Fibroblast of villous mesenchyme (primary cell): ENCODE measurements at regions not wholly inside any gene's neighbourhood (a gene's known extent, or its start where the extent isn't known, plus 50 kb on each side); places are given as distances from the start of the nearest gene placed in this dataset.

ENCODE experiments used
- DNase-seq: peaks from one replicate; pipeline ENCODE4 v3.0.0-alpha.2; 2010; ENCODE audit warnings: low read depth
- H3K4me3 ChIP-seq: 2 replicates; pipeline ENCODE4 v1.5.1; 2011; ENCODE audit warnings: low read depth, mild to moderate bottlenecking, low read length
- TF ChIP-seq, protein P1 (sequence below): IDR thresholded peaks from 2 replicates; pipeline ENCODE4 v1.5.1; 2012; ENCODE audit warnings: low read depth, mild to moderate bottlenecking, low read length; ENCODE audit not compliant: insufficient read depth

GRCh38 chr9:25975667-25976066 is 297.4 kb upstream of the TUSC1 start:
- no peak for DNase-seq
- TF ChIP-seq, protein P1, sequence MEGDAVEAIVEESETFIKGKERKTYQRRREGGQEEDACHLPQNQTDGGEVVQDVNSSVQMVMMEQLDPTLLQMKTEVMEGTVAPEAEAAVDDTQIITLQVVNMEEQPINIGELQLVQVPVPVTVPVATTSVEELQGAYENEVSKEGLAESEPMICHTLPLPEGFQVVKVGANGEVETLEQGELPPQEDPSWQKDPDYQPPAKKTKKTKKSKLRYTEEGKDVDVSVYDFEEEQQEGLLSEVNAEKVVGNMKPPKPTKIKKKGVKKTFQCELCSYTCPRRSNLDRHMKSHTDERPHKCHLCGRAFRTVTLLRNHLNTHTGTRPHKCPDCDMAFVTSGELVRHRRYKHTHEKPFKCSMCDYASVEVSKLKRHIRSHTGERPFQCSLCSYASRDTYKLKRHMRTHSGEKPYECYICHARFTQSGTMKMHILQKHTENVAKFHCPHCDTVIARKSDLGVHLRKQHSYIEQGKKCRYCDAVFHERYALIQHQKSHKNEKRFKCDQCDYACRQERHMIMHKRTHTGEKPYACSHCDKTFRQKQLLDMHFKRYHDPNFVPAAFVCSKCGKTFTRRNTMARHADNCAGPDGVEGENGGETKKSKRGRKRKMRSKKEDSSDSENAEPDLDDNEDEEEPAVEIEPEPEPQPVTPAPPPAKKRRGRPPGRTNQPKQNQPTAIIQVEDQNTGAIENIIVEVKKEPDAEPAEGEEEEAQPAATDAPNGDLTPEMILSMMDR, result no peak
- no peak overlapping the region for H3K4me3 ChIP-seq

- TF ChIP-seq, protein P1, result peak; percentile 44
- peak; percentile 49 for DNase-seq
- H3K4me3 ChIP-seq, result no peak overlapping the region
Measured at GRCh38 chr9:25964239-25964638, 286.0 kb upstream of the TUSC1 start.

DNA sequence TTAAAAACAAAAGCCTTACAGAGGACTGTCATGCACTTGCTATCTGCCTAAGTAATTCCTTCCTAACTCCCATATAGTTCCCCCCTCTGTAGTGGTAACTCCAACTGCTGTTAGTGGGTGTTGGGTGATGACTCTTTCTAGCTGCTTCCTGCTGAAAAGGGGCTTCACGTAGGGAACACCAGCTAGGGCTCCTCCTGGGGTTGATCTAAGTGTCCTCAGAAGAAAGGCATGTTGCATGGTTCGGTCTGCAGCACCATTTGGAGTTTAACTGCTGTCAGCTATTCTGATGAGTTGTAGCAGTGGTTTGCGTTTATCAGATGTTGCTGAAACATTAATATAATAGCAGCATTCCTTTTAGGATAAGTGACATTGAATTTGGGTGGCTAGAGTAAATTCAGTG is 281.9 kb upstream of the TUSC1 start:
- no peak for DNase-seq
- H3K4me3 ChIP-seq, result no peak overlapping the region
- TF ChIP-seq, protein P1, result no peak

DNA sequence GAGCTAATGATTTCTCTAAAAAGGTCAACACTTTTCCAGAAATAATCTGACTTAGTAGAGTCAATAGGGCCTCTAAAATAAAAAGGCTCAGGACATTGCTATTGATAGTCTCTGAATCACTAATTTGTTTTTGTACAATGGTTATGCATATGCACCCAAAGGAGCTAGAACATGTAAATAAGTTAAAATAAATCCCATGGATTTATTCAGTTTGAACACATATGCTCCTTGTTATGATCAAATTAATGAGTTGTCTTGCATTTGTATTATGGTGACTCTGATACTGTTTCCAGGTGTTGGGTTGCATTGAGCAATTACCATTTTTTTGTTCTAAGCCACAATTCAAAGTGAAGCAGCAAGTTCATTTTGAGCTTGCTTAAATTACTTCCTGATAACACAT is 276.0 kb upstream of the TUSC1 start:
- H3K4me3 ChIP-seq, result no peak overlapping the region
- TF ChIP-seq, protein P1, result no peak
- no peak for DNase-seq

GRCh38 chr9:25948182-25948581 is 269.9 kb upstream of the TUSC1 start:
- TF ChIP-seq, protein P1, result no peak
- no peak overlapping the region for H3K4me3 ChIP-seq
- no peak for DNase-seq

GRCh38 chr9:25939126-25939525 is 260.9 kb upstream of the TUSC1 start:
- TF ChIP-seq, protein P1, result no peak
- H3K4me3 ChIP-seq, result no peak overlapping the region
- no peak for DNase-seq

DNA sequence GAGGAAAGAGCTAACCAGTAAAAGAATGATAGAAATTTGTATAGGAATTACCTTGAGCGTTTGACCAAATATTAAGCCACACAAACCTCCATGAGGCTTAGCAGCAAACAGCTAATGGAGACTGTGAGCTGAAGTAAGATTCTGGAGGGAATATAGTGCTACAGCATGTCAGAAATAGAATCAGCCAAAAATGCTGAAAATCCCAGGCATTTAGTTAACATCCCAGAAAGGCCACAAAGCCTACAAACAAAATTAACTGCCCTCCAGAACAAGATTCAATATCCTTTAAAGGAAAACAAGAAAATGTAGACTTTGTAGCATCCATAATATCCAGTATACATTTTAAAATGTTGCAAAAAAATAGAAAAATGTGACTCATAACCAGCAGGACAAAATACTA is 257.8 kb upstream of the TUSC1 start:
- TF ChIP-seq, protein P1, result no peak

More for the DNA sequence above, 257.8 kb upstream of the TUSC1 start:
- H3K4me3 ChIP-seq, result no peak overlapping the region
- no peak for DNase-seq
